GM12872 (cell line): ENCODE measurements at regions not wholly inside any gene's neighbourhood (a gene's known extent, or its start where the extent isn't known, plus 50 kb on each side); places are given as distances from the start of the nearest gene placed in this dataset.

ENCODE experiments used
- CTCF ChIP-seq: IDR thresholded peaks from 3 replicates; pipeline ENCODE4 v1.5.1; 2011; ENCODE audit warnings: low read depth, mild to moderate bottlenecking, low read length, moderate library complexity; ENCODE audit not compliant: insufficient read depth

GRCh38 chr7:46672861-46673260 lies 751.8 kb upstream of the IGFBP3 start:
- TF ChIP-seq CTCF, result no peak

- TF ChIP-seq CTCF, result no peak
These were observed 750.2 kb upstream of the IGFBP3 start for GRCh38 chr7:46671108-46671769.

DNA sequence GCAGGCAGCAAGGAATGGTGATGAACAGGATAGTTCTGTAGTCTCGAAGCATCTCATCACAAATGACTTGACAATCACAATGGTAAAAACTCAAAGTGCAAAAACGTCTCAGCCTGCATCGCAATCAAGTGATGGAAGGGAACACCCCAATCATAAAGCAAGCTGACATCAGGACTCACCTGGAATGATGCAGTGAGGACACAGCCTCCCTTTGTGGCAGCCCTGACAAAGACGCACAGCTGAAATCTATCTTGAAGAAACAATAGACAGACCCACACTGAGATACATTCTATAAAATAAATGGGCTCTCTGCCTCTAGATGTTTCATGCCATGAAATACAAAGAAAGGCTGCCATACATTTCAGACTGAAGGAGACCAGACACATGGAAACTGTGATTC lies 748.0 kb upstream of the IGFBP3 start:
- TF ChIP-seq CTCF, result no peak

DNA sequence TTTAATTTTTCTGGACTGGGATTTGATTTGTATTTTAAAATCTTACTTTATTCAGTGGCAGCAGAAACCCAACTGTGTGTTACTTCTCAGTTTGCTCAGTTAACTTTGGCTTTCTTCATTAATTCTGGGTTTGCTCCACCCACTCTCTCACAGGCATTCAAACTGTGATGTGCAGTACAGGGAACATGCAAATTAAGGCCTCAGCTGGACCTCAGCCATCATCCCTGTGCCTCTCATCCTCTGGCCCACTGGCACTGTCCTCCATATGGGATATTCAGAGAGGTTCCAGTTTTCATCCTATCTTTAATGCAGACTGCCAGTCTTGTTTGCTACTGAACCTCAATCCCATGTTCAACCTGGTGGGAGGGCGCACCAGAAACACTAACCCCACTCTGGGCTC lies 743.4 kb upstream of the IGFBP3 start:
- TF ChIP-seq CTCF, result no peak

DNA sequence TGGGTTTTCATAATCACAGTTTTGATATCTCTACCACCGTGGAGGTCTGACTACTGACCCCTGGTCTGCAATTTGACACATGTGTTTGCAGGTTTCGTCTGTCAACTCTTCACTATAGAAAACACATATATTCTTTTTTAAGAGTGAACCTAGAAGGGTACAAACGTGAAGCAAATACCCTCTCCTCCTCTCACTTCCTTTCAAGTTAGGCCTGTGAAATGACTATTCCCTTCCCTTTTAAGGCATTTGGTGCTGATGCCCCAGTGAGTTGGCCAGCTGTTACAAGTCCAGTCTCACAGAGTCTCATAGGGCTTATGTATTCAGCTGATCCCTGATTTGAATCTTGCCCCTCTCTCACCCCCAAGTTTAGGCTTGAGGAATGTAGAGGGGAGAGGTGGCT lies 742.0 kb upstream of the IGFBP3 start:
- no peak for TF ChIP-seq CTCF

DNA sequence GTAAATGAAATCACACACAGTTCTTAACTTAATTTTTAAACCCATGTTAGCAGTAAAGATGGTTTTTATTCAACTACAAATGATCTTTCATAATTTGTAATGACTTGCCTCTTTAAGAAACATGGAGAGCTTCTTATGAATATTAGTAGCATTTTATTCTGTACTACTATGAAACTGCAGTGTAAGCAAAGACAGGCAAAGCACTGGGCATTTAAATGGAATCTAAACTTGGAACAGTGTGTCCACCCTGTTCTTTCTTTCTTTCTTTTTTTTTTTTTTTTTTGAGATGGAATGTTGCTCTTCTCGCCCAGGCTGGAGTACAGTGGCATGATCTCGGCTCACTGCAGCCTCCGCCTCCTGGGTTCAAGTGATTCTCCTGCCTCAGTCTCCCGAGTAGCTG lies 740.4 kb upstream of the IGFBP3 start:
- TF ChIP-seq CTCF, result no peak

DNA sequence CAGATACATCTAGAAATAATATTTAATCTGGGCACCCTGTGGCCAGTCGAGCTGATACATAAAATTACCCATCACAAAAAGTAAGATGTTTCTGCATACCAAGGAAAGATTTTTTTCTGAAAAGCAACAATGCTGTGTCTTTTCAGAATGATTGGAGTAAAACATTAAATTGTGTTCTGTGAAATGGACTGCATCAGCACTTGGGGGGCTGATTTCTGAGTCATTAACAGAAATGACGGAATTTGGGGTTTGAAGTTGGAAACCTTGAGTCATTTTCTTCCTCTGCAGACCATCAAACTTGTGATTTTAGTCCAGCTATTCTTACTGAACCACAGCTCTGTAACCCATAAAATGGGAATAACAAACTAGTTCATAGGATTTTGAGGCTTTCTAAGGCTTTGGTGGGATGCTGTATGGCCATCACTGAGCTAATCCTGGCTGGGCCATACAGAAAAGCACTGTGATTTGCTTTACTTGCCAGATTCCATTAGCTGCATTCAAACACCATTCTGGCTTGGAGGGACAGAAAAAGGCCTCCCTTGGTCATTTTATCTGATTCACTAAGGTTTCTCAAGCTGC lies 739.4 kb upstream of the IGFBP3 start:
- TF ChIP-seq CTCF, result no peak

DNA sequence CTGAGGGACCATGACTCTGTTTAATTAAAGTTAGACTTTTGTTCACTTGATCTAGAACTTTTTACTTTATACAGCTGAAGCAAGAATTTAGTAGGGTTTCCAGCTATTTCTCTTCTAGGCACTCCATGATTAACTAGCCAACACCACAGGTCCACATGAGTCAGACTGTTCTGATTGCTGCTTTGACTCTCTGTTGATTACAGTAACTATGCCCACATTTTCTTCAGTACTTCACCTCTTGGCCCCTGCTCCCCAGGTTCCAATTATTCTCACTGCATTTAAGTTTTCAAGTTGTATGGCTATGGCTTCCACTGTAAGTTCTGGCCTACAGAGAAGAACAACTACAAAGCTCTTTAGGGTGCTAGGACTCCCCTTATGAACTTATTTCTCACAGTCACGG lies 737.2 kb upstream of the IGFBP3 start:
- no peak for TF ChIP-seq CTCF
